Heart left ventricle (tissue), 13 donors: ENCODE measurements at regions not wholly inside any gene's neighbourhood (a gene's known extent, or its start where the extent isn't known, plus 50 kb on each side); places are given as distances from the start of the nearest gene placed in this dataset.

Experiments used
- CTCF ChIP-seq, 12 donors: fragments of 200-600 bp; sonication (generic) in 4 of 12; IDR thresholded peaks; one replicate each; pipeline versions ENCODE4 v1.5.0 to v1.8.0; 2018 to 2022; ENCODE audit warnings: antibody characterized with exemption in 12 of 12, mild to moderate bottlenecking in 5 of 12
- POLR2A ChIP-seq, 2 donors: fragments of 450-650 bp; IDR thresholded peaks; one replicate each; pipeline ENCODE4 v1.6.1; 2017; ENCODE audit warnings: antibody characterized with exemption in 2 of 2, mild to moderate bottlenecking in 2 of 2, moderate library complexity in 2 of 2
- donor health status: ischemic (EF 13 %, LVEDD 7.1; RV severe dilation, severe dysfunction).
- donor health status: DM: no; HTN: yes; CAD: no.
- donor health status: DM: no; HTN: no; CAD: no.
- donor health status: ischemic (EF 25% LVEDD 6.9; RV normal size, moderate dysfunction).
- donor health status: ischemic (EF 25% LVEDD 5.7; RV mildly dilated, moderate dysfunction).
- donor health status: ischemic (EF 35%, LVEDD 5.7; RV mildly dilated, moderate dysfunction).
- donor health status: nonischemic (EF 11% LVEDD 7.7; RV severe dilation, severe dysfunction).
- donor health status: DM: yes; HTN: yes; CAD: no.
- donor health status: PGD.
- donor health status: ischemic (EF 29% LVEDD 5.4; RV normal size, mild dysfunction).
- donor health status: nonischemic (EF 23%, LVEDD 6.1; RV moderate dilation, normal function).

- TF ChIP-seq CTCF (IDR thresholded peaks at IDR 0.05) (no peak), POLR2A (IDR thresholded peaks at IDR 0.05) (no peak)
These were observed 382.9 kb upstream of the DPH6 start for GRCh38 chr15:35928847-35929246.
